ENCODE measurements at regions not wholly inside any gene's neighbourhood (a gene's known extent, or its start where the extent isn't known, plus 50 kb on each side); places are given as distances from the start of the nearest gene placed in this dataset.

GRCh38 chr6:37569743-37570481, 70.2 kb upstream of the CCDC167 start:
- H3K36me3 ChIP-seq (ENCODE audit: control insufficient read depth in 4 of 4, insufficient read depth in 4 of 4, low read length in 4 of 4) = no peaks in the 10 kb centered on the region
- TF ChIP-seq CTCF (IDR thresholded peaks at IDR 0.05; ENCODE audit: control extremely low read depth, extremely low read depth) = no peak
- DNase-seq = no peak
- ATAC-seq (ENCODE audit: insufficient read depth, low FRiP score) = no peak
- no peak overlapping the region for H3K4me3 ChIP-seq
- no peaks in the 10 kb centered on the region for H3K9me3 ChIP-seq (ENCODE audit: control insufficient read depth in 4 of 4, insufficient read depth in 3 of 4, low read length in 3 of 4)
- H3K27ac ChIP-seq (ENCODE audit: low read depth in 1 of 2, low read length in 1 of 2) = no peak overlapping the region
- WGBS, 2 donors = 75 to 79% methylated on average over 13 of the region's 13 CpGs
- H3K9ac ChIP-seq (ENCODE audit: insufficient read depth in 1 of 2, low read length in 2 of 2) = no peak overlapping the region
- H3K27me3 ChIP-seq (ENCODE audit: control insufficient read depth in 3 of 3, insufficient read depth in 3 of 3, low read length in 2 of 3) = peaks cover 0 to 32% (median 7%) of the 10 kb centered on the region in 3 donors
- H3K4me1 ChIP-seq (ENCODE audit: control insufficient read depth in 5 of 5, insufficient read depth in 5 of 5, low read length in 5 of 5) = peaks cover 0 to 14% (median 3%) of the 10 kb centered on the region in 5 donors

- Histone ChIP-seq H3K27me3 (ENCODE audit: control insufficient read depth in 3 of 3, insufficient read depth in 3 of 3, low read length in 2 of 3) (peaks cover 0 to 32% (median 7%) of the 10 kb centered on the region in 3 donors), H3K4me3 (no peak overlapping the region), H3K27ac (ENCODE audit: low read depth in 1 of 2, low read length in 1 of 2) (no peak overlapping the region), H3K9ac (ENCODE audit: insufficient read depth in 1 of 2, low read length in 2 of 2) (no peak overlapping the region), H3K4me1 (ENCODE audit: control insufficient read depth in 5 of 5, insufficient read depth in 5 of 5, low read length in 5 of 5) (peaks cover 0 to 14% (median 3%) of the 10 kb centered on the region in 5 donors), H3K36me3 (ENCODE audit: control insufficient read depth in 4 of 4, insufficient read depth in 4 of 4, low read length in 4 of 4) (no peaks in the 10 kb centered on the region), H3K9me3 (ENCODE audit: control insufficient read depth in 4 of 4, insufficient read depth in 3 of 4, low read length in 3 of 4) (no peaks in the 10 kb centered on the region)
- 94 to 98% methylated on average over 4 of the region's 4 CpGs for WGBS, 2 donors
- no peak for TF ChIP-seq CTCF (IDR thresholded peaks at IDR 0.05; ENCODE audit: control extremely low read depth, extremely low read depth)
- DNase-seq (no peak), ATAC-seq (ENCODE audit: insufficient read depth, low FRiP score) (no peak)
These were observed 69.6 kb upstream of the CCDC167 start for GRCh38 chr6:37569317-37569716.

- ATAC-seq (ENCODE audit: insufficient read depth, low FRiP score) (no peak), DNase-seq (no peak)
- no peak for TF ChIP-seq CTCF (IDR thresholded peaks at IDR 0.05; ENCODE audit: control extremely low read depth, extremely low read depth)
- no peak overlapping the region for H3K27ac ChIP-seq (ENCODE audit: low read depth in 1 of 2, low read length in 1 of 2)
- H3K9ac ChIP-seq (ENCODE audit: insufficient read depth in 1 of 2, low read length in 2 of 2) = no peak overlapping the region
- H3K27me3 ChIP-seq (ENCODE audit: control insufficient read depth in 3 of 3, insufficient read depth in 3 of 3, low read length in 2 of 3) = peaks cover 0 to 27% (median 7%) of the 10 kb centered on the region in 3 donors
- H3K36me3 ChIP-seq (ENCODE audit: control insufficient read depth in 4 of 4, insufficient read depth in 4 of 4, low read length in 4 of 4) = no peaks in the 10 kb centered on the region
- H3K4me3 ChIP-seq = no peak overlapping the region
- 66 to 84% methylated on average over 3 of the region's 3 CpGs for WGBS, 2 donors
- peaks cover 0 to 14% (median 3%) of the 10 kb centered on the region in 5 donors for H3K4me1 ChIP-seq (ENCODE audit: control insufficient read depth in 5 of 5, insufficient read depth in 5 of 5, low read length in 5 of 5)
- no peaks in the 10 kb centered on the region for H3K9me3 ChIP-seq (ENCODE audit: control insufficient read depth in 4 of 4, insufficient read depth in 3 of 4, low read length in 3 of 4)
These were observed 67.3 kb upstream of the CCDC167 start for GRCh38 chr6:37566950-37567349.
